ENCODE measurements at regions not wholly inside any gene's neighbourhood (a gene's known extent, or its start where the extent isn't known, plus 50 kb on each side); places are given as distances from the start of the nearest gene placed in this dataset.

- DNase-seq (ENCODE audit: low spot score) = no peak
Observed at GRCh38 chr1:172885971-172886370, 164.8 kb downstream of the TNFSF18 start.

GRCh38 chr1:172887162-172887561 lies 163.6 kb downstream of the TNFSF18 start:
- no peak for DNase-seq (ENCODE audit: low spot score)

DNA sequence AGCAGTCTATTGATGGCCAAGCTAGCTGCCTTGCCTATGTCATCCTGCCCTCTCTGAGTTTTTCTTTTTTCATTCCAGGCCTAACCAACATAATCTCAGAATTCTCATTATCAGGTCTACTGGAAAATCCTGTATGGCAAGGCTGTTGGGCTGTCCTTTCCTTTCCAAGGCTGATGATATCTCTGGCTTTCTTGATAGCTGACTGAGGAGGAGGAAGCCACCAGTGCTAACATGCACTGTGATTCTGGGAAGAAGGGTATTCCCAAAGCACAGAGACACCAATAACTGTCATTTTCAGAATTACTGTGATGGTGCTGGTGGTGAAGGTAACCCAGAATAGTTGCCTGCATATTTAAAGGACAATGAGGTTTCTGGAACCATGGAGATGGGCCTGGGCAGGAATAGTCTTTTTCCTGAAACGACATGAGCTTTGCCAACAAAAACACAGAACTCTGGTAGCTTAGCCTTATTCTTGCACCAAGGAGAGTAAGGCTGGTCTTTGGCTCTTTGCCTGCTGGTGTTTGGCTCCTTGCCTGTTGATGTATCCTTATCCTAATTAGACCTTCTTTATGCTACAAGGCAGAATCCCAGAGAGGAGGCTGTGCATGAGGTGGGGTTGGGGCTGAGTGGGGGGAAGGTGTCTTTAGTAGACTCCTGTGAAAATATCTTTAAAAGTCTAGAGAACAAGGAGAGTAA lies 157.4 kb downstream of the TNFSF18 start:
- no peak for DNase-seq (ENCODE audit: low spot score)

GRCh38 chr1:172894349-172895049 lies 156.2 kb downstream of the TNFSF18 start:
- no peak for DNase-seq (ENCODE audit: low spot score)

GRCh38 chr1:172895050-172895460 lies 155.7 kb downstream of the TNFSF18 start:
- DNase-seq (ENCODE audit: low spot score) = no peak

DNA sequence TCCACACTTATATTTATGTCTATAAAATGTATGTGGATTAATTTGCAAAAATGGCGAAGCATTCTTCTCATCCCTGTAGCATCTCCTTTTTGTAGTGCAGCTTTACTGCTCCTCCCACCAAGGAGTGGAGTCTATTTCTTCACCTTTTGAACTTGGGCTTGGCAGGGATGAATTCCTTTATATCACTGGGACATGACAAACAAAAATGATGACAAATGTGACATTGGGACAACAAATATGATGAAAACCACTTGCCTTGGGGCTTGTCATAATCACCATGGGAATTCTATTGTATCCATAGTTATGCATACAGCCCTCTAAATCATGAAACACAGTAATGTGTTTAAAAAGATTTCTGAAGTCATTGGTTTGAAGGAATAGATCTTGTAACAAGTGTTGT lies 155.0 kb downstream of the TNFSF18 start:
- DNase-seq (ENCODE audit: low spot score) = no peak

- DNase-seq (ENCODE audit: low spot score) = no peak
Observed at GRCh38 chr1:172897738-172898137, 153.0 kb downstream of the TNFSF18 start.

GRCh38 chr1:172898866-172899265 lies 151.9 kb downstream of the TNFSF18 start:
- DNase-seq (ENCODE audit: low spot score) = no peak

GRCh38 chr1:172900376-172900997 lies 150.3 kb downstream of the TNFSF18 start:
- no peak for DNase-seq (ENCODE audit: low spot score)

GRCh38 chr1:172902200-172902599 lies 148.5 kb downstream of the TNFSF18 start:
- no peak for DNase-seq (ENCODE audit: low spot score)

- DNase-seq (ENCODE audit: low spot score) = no peak
Observed at GRCh38 chr1:172902861-172903381, 147.8 kb downstream of the TNFSF18 start.

GRCh38 chr1:172903581-172904220 lies 147.0 kb downstream of the TNFSF18 start:
- no peak for DNase-seq (ENCODE audit: low spot score)

GRCh38 chr1:172905452-172905851 lies 145.3 kb downstream of the TNFSF18 start:
- no peak for DNase-seq (ENCODE audit: low spot score)

DNA sequence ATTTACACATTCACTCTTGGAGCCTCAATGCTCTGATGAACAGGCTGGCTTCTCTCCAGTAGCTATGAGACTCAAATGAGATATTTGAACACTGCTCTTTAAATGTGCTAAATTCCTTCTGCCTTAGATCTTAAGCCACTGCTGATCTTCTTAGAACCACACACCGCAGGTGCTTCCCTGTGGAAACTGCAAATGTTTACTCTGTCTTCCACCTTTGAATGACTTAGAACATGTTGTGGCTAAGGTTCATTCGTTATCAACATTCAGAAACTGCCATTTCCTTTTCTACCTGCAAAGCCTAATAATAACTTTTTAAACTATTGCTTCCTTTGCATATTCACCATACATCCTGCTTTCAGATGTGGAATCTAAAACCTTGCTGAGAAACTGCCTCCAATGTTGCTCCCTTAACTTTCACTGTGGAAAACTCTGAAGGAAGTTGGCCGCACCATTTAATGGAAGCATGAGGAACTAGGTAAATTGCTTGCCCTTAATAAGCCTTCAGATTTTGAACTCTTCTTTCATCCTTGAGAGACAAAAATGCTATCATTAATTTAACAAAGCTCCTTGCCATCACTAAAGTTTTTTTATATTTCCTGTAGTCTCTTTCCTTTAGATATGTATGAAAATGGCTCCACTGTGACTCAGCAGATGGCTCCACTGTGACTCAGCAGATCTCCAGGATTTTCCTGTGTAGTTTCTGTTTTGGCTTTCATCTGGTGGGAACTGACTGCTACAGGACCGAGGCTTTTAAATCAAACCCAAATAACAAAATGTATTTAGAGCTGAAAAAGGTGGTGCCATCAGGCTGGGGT lies 143.8 kb downstream of the TNFSF18 start:
- no peak for DNase-seq (ENCODE audit: low spot score)

GRCh38 chr1:172907834-172908326 lies 142.9 kb downstream of the TNFSF18 start:
- DNase-seq (ENCODE audit: low spot score) = no peak

- DNase-seq (ENCODE audit: low spot score) = no peak
Observed at GRCh38 chr1:172909606-172910326, 141.0 kb downstream of the TNFSF18 start.

DNA sequence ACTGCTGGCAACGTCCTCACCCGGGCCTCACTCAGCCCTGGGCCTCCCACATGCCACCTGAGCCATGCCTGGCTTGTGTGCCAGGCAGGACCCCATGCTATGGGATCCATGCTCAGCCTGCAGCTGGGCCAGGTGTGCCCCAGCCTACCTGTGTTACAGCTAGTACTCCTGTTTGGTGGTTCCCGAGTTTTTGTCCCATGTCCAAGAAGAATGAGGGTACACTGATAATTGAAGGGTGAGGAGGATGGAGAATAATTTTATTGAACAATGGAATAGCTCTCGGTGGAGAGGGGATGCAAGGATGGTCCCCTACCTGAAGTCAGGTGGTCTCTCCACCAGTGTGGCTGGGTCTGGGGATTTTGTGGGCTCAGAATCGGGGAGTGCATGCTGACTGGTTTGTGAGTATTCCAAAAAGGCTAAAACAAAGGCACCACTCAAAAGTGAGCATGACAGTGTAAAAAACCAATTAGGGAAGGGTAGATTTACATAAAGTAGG lies 137.9 kb downstream of the TNFSF18 start:
- no peak for DNase-seq (ENCODE audit: low spot score)

GRCh38 chr1:172914501-172915144 lies 136.1 kb downstream of the TNFSF18 start:
- DNase-seq (ENCODE audit: low spot score) = no peak

DNA sequence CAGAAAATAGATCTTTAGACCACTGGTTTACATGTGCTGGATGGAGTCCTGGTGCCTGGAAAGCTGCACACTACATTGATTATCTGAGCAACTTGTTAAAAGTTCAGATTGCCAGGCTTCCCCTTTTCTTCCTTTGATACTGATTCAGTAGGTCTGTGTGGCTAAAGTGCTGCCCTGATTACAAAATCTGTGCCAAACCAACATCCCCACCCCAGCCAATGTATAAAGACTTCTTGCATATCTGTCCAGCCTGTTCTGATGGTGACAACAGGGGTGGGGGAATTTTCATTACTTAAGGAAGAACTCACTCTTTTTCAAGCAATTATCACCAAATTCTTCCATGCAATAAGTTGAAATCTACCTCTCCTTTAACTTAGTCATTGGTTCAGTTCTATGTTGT lies 135.5 kb downstream of the TNFSF18 start:
- no peak for DNase-seq (ENCODE audit: low spot score)

- DNase-seq (ENCODE audit: low spot score) = no peak
Observed at GRCh38 chr1:172916116-172916515, 134.6 kb downstream of the TNFSF18 start.

Measured in SK-N-DZ (cell line).